22Rv1 (cell line): ENCODE measurements at regions not wholly inside any gene's neighbourhood (a gene's known extent, or its start where the extent isn't known, plus 50 kb on each side); places are given as distances from the start of the nearest gene placed in this dataset.

Source experiments
- H3K27ac ChIP-seq: fragments of 450-650 bp; 2 replicates; pipeline ENCODE4 v1.5.1; 2017
- CTCF ChIP-seq: fragments of 450-650 bp; IDR thresholded peaks from 2 replicates; pipeline ENCODE4 v1.5.1; 2017; ENCODE audit warnings: mild to moderate bottlenecking
- ZFX ChIP-seq: fragments of 450-650 bp; IDR thresholded peaks from 2 replicates; pipeline ENCODE4 v1.6.1; 2017; ENCODE audit warnings: antibody characterized with exemption, borderline replicate concordance

GRCh38 chr3:87088430-87088992 is 97.6 kb upstream of the VGLL3 start:
- H3K27ac ChIP-seq, result no peak overlapping the region
- TF ChIP-seq ZFX (no peak), CTCF (no peak)

- TF ChIP-seq CTCF, result no peak
- TF ChIP-seq ZFX, result no peak
- H3K27ac ChIP-seq, result no peak overlapping the region
Observed at GRCh38 chr3:87084868-87085267, 93.9 kb upstream of the VGLL3 start.

- H3K27ac ChIP-seq, result no peak overlapping the region
- no peak for TF ChIP-seq ZFX
- TF ChIP-seq CTCF, result peak; percentile 77
Observed at GRCh38 chr3:87082796-87083440, 92.0 kb upstream of the VGLL3 start.

GRCh38 chr3:87077355-87077754 is 86.4 kb upstream of the VGLL3 start:
- TF ChIP-seq CTCF (no peak), ZFX (no peak)
- no peak overlapping the region for H3K27ac ChIP-seq

GRCh38 chr3:87076946-87077345 is 86.0 kb upstream of the VGLL3 start:
- TF ChIP-seq ZFX (no peak), CTCF (no peak)
- H3K27ac ChIP-seq, result no peak overlapping the region

GRCh38 chr3:87073496-87074145 is 82.7 kb upstream of the VGLL3 start:
- H3K27ac ChIP-seq, result no peak overlapping the region
- no peak for TF ChIP-seq CTCF
- TF ChIP-seq ZFX, result no peak

- TF ChIP-seq ZFX, result no peak
- no peak for TF ChIP-seq CTCF
- no peak overlapping the region for H3K27ac ChIP-seq
Observed at GRCh38 chr3:87072446-87072845, 81.5 kb upstream of the VGLL3 start.
